Stimulated activated CD4-positive, alpha-beta T cell treated with anti-CD3 and anti-CD28 coated beads, TNF-alpha, amount 100 ng/mL, for 24 hours (primary cell): ENCODE measurements at regions not wholly inside any gene's neighbourhood (a gene's known extent, or its start where the extent isn't known, plus 50 kb on each side); places are given as distances from the start of the nearest gene placed in this dataset.
"Not testable (repeated sequence)": the region's sequence is repeated elsewhere in the genome, so short reads cannot be mapped to it uniquely, and the experiment has no call there.

Experiments used
- DNase-seq, 3 experiments: peaks; one replicate each; pipeline ENCODE4 v3.0.0-alpha.2; 2020; ENCODE audit warnings: low read depth in 3 of 3

GRCh38 chr2:166831930-166832329, 56.4 kb upstream of the XIRP2 start:
- no peak for DNase-seq

DNA sequence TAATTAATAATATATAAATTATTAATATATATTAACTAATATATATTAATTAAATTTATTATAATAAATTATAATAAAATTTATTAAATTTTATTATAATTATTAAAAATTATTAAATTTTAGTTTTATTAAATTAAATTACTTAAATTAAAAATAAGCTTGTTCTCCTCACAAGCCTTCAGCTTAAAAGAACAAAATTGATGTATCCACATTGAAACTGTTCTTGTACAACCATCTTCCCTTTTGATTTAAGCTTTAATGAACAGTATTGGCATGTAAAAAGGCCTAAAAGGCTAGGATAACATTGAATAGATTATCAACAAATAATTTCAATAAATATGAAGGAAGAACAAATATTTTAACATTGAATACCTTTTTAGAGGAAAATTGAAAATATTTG, 62.4 kb upstream of the XIRP2 start:
- DNase-seq: no peak

DNA sequence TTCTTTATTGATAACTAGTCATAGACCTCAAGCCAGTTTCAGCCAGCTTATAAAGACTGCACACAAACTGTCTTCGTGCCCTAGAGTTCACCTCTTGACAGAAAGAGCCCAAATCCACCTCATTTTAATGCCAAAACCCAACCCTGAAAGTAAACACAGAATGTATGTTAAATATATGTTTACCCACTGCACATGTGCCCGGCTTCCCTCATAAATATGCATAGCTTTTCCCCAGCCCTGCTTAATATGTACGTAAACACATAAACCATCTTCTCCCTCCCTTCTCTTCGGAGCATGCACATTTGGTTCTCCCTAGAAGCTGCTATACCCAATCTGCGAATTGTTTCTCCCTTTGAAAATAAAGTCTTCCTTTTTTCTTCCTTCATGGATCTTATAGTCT, 73.9 kb upstream of the XIRP2 start:
- DNase-seq: no peak

- DNase-seq: no peak
These were observed 76.0 kb upstream of the XIRP2 start for GRCh38 chr2:166812166-166812891.

DNA sequence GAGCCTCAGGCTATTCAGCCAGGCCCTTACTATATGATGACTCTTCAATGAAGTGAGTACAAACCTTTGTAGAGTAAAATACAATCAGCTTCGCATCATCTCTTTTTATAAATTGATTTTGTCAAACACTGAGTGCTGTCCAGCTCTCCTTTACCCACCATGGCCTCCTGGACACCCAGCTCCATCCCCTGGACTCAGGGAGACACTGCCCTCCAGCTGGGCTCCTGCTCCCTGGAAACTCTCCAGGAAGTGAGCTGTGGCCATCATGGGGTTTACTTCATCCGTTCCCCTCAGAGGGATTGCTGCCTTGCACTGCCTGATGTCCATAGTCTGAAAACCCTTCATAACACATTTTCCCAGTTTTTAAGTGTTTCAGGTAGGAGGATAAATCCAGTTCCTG, 82.5 kb upstream of the XIRP2 start:
- no peak for DNase-seq

DNA sequence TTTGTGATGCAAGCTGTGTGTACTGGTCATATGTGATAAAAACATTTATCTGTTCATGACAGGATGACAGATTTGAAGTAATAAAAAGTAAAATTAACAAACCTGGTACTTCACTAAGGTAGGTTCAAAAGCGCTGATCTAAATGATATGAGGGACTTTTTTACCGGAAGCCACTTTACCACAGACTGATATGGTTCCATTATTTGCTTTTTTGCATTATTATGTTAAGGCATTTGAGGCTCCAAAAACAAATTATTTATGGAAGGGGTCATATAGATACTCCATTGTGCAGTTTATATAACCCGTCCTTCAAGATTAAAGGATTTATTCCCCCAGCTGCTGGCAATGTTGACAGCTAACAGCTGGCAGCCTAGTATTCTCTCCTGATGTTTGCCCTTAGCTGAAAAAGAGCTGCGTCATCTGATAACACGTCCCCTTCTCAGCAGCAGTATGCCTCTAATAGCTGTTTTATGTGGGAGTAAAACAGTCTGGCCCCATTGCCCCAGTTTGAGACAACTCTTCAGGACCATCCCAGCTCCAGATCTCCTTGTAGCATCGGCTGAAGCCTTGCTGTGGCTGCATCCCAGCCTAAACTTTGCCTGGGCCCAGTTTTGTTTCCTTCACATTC, 84.8 kb upstream of the XIRP2 start:
- DNase-seq: no peak

DNA sequence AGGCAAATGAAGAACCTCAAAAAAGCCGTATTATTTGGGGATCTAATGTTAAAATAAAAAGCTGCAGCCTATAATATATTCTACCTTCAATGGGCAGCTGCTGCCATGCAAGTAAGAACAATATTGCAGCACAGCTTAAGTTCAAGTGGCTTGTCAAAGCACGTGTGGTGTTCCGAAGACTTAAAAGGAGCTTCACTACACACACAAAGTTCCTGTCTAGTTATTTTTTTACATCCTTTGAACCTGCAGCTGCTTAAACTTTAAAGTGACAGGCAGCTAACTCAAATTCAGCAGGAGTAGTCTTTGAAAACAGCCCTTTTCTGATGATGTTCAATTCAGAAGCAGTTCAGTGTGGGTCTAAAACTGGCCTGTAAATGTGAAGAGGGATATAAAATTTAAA, 85.8 kb upstream of the XIRP2 start:
- no peak for DNase-seq

- no peak for DNase-seq
These were observed 95.5 kb upstream of the XIRP2 start for GRCh38 chr2:166792808-166793207.

DNA sequence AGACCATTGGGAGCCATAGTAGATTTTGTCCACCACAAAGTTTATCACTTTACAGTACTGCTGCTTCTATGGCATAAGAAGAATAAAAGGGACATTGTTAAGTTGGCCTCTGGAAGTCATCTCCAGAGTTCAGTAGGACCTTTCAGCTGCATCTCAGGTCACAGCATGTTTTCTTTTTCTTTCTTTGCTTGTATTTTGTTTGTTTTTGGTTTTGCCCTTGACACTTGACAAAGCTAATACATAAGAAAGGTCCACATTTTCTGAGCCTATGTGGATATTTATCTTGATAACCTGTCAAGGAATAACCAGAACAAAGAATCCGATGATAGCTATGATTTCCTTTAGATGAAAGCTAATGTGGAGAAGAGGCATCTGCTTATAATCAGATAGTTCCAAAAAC, 101.6 kb upstream of the XIRP2 start:
- no peak for DNase-seq

- no peak for DNase-seq
These were observed 103.9 kb upstream of the XIRP2 start for GRCh38 chr2:166784296-166784946.

- no peak for DNase-seq
These were observed 113.1 kb upstream of the XIRP2 start for GRCh38 chr2:166775176-166775575.

DNA sequence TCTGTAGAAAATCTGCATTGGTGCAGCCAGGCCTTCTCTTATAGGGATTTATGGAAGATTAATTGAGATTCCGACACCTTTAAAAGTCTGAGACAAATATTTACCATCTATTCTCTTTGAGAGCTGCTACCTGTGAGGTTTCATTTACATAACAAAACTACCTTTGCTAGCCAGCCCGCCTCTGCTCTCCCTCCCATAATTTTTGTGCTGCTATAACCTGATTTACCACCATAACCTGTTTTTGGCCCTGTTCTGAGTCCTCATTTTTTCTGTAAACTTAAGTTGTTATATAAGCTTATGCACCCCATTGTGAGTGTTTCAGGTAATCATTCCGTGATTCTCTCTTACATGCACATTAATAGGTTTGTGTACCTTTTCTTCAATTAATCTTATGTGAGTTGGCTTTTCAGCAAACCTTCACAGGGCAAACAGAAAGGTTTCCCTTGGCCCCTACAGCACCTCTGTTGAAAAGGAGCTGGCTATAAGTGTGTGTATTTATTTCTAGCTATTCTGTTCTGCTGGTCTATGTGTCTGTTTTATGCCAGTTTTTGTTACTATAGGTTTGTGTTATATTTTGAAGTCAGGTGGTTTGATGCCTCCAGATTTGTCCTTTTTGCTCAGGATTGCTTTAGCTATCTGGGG, 114.9 kb upstream of the XIRP2 start:
- no peak for DNase-seq

GRCh38 chr2:166768393-166769123, 119.7 kb upstream of the XIRP2 start:
- no peak for DNase-seq

DNA sequence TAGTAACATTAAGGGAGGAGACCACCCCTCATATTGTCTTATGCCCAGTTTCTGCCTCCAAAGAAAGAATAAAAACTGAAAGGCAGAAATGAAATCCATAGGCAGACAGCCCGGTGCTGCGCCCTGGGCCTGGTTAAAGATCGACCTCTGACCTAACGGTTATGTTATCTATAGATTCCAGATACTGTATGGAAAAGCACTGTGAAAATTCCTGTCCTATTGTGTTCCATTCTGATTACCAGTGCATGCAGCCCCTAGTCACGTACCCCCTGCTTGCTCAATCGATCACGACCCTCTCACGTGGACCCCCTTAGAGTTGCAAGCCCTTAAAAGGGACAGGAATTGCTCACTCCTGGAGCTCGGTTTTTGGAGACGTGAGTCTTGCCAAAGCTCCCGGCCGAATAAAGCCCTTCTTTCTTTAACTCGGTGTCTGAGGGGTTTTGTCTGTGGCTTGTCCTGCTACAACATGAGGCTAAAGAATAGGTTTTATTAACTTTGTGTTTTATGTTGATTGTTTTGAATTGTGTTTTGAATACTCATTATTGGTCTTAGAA, 121.4 kb upstream of the XIRP2 start:
- DNase-seq: not testable (repeated sequence)

GRCh38 chr2:166766220-166766619, 122.1 kb upstream of the XIRP2 start:
- no peak for DNase-seq

DNA sequence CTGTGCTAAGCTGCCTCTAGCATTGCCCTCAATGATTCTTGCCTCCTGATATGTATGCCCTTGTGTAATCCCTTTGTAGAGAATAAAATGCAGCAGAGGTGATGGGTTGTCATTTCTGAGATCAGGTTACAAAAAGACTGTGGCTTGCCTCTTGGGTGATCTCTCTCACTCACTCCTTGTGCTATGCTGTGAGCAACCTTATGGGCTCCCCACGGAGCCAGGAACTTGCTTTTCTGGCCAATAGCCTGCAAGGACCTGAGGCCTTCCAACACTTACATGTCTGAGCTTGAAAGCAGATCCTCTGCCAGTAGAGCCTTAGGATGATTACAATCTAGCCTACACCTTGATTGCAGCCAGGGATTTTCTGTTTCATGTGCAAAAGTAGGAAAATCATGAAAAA, 123.1 kb upstream of the XIRP2 start:
- no peak for DNase-seq

GRCh38 chr2:166764702-166765101, 123.6 kb upstream of the XIRP2 start:
- DNase-seq: no peak

DNA sequence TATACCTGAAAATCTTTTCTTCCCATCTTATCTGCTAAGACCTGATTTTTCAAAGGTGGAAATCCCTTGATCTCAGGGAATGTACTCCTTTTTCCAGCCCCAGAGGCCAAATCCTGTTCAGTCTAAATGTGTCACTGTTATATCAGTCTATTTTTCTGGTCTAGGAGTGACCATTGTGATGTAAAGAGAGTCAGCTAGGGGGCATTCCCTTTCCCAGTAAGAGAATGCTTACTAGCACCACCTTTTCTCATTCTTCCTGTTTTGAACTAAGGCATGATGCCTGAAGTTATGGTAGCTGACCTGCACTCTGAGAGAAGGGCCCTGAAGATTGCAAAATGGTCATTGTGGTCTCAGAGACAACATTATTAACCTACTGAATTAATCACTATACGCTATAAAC, 124.1 kb upstream of the XIRP2 start:
- DNase-seq: no peak

- DNase-seq: no peak
These were observed 125.5 kb upstream of the XIRP2 start for GRCh38 chr2:166762746-166763145.

GRCh38 chr2:166758956-166759355, 129.3 kb upstream of the XIRP2 start:
- DNase-seq: no peak

DNA sequence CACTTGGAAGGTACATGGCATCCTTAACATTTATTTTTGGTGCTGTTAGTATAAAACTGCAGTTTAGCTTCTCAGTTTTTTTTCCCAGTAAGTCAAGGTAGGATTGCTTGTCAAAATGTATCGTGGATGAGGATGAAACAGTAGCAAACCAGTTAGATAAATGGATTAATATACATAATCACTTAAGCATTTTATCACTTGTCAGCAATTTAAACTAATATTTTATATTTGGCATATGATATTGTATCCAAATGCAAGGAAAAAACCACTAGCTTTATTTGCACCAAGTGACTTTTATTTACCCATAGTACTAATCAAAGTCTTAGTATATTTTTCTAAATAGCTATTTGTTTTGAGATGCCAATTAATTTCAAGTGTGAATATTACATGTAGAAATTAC, 137.7 kb upstream of the XIRP2 start:
- no peak for DNase-seq

DNA sequence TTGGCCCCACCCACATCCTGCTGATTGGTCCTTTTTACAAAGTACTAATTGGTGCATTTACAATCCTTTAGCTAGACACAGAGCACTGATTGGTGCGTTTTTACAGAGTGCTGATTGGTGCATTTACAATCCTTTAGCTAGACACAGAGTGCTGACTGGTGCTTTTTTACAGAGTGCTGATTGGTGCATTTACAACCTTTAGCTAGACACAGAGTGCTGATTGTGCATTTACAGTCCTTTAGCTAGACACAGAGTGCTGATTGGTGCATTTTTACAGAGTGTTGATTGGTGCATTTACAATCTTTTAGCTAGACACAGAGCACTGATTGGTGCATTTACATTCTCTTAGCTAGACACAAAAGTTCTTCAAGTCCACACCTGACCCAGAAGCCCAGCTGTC, 144.2 kb upstream of the XIRP2 start:
- DNase-seq: not testable (repeated sequence)
